Nephron progenitor cell (in vitro differentiated cells): ENCODE measurements at regions not wholly inside any gene's neighbourhood (a gene's known extent, or its start where the extent isn't known, plus 50 kb on each side); places are given as distances from the start of the nearest gene placed in this dataset.
A peak's percentile ranks its signal among the peaks of the same experiment; 100 is the strongest.

Experiments
- DNase-seq: peaks from one replicate; pipeline ENCODE4 v3.0.0; 2021
- H3K27ac Mint-ChIP-seq: 2 replicates; pipeline ENCODE4 v1.8.0; 2021; ENCODE audit warnings: mild to moderate bottlenecking, moderate library complexity, mixed read lengths
- H3K27me3 Mint-ChIP-seq: 2 replicates; pipeline ENCODE4 v1.8.0; 2021; ENCODE audit warnings: mild to moderate bottlenecking, low read depth, mixed read lengths; ENCODE audit not compliant: poor library complexity
- H3K36me3 Mint-ChIP-seq: 2 replicates; pipeline ENCODE4 v1.8.0; 2021; ENCODE audit warnings: low read depth, mixed read lengths
- H3K4me1 Mint-ChIP-seq: 2 replicates; pipeline ENCODE4 v1.8.0; 2021; ENCODE audit warnings: mixed read lengths
- H3K4me3 Mint-ChIP-seq: 2 replicates; pipeline ENCODE4 v1.8.0; 2021; ENCODE audit warnings: mild to moderate bottlenecking, moderate library complexity, mixed read lengths
- H3K9me3 Mint-ChIP-seq: 2 replicates; pipeline ENCODE4 v1.8.0; 2021; ENCODE audit warnings: mild to moderate bottlenecking, moderate library complexity, mixed read lengths
- TF ChIP-seq, protein P1 (sequence below): fragments of 200-600 bp; sonication (generic); IDR thresholded peaks from 2 replicates; pipeline ENCODE4 v1.5.0; 2021; ENCODE audit warnings: antibody characterized with exemption

GRCh38 chr1:164433818-164434170, 125.2 kb upstream of the PBX1 start:
- H3K9me3 Mint-ChIP-seq = no peaks in the 10 kb centered on the region
- TF ChIP-seq, protein P1, sequence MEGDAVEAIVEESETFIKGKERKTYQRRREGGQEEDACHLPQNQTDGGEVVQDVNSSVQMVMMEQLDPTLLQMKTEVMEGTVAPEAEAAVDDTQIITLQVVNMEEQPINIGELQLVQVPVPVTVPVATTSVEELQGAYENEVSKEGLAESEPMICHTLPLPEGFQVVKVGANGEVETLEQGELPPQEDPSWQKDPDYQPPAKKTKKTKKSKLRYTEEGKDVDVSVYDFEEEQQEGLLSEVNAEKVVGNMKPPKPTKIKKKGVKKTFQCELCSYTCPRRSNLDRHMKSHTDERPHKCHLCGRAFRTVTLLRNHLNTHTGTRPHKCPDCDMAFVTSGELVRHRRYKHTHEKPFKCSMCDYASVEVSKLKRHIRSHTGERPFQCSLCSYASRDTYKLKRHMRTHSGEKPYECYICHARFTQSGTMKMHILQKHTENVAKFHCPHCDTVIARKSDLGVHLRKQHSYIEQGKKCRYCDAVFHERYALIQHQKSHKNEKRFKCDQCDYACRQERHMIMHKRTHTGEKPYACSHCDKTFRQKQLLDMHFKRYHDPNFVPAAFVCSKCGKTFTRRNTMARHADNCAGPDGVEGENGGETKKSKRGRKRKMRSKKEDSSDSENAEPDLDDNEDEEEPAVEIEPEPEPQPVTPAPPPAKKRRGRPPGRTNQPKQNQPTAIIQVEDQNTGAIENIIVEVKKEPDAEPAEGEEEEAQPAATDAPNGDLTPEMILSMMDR = no peak
- no peak for DNase-seq
- peaks cover under 1% of the 10 kb centered on the region for H3K27me3 Mint-ChIP-seq
- H3K4me1 Mint-ChIP-seq = no peaks in the 10 kb centered on the region
- no peak overlapping the region for H3K27ac Mint-ChIP-seq
- no peaks in the 10 kb centered on the region for H3K36me3 Mint-ChIP-seq
- no peak overlapping the region for H3K4me3 Mint-ChIP-seq

DNA sequence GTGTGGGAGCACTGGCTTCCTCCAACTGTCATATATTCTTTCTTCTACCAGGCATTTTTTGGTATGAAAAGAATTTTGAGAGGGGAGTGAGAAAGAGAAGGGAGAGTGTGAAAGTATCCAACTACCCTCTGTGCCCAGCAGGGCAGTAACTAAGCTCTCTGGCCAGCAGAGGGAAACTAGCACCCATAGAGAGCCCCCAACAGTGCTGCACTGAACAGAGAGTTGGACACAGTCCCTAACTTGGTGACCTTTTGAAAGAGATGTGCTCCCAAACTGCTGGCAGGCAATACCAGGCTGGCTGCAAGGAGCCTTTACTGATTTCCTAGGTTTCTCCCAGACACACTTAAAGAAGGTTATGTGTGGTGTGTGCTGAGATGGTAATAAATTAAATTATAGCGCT, 118.8 kb upstream of the PBX1 start:
- peak; percentile 16 for DNase-seq
- TF ChIP-seq, protein P1 = no peak
- no peak overlapping the region for H3K4me3 Mint-ChIP-seq

DNA sequence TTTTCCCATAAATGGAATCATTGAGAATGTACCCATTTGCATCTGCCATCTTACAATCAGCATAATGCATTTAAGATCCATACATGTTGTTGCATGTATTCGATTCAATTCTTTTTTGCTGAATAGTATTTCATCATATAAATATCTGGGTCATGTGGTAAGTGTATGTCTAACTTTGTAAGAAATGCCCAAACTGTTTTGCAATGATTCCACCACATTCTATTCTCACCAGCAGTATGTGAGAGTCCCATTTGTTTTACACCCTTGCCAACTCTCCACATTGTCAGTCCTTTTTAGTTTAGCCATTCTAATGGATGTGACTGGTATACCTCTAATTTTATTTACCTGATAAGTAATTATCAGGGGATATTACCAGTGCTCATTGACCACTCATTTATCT, 115.8 kb upstream of the PBX1 start:
- H3K9me3 Mint-ChIP-seq = no peaks in the 10 kb centered on the region
- no peaks in the 10 kb centered on the region for H3K27me3 Mint-ChIP-seq
- no peak for DNase-seq

More for the DNA sequence above, 118.8 kb upstream of the PBX1 start:
- H3K9me3 Mint-ChIP-seq = no peaks in the 10 kb centered on the region
- H3K36me3 Mint-ChIP-seq = no peaks in the 10 kb centered on the region
- peaks cover 10% of the 10 kb centered on the region for H3K4me1 Mint-ChIP-seq
- H3K27ac Mint-ChIP-seq = no peak overlapping the region
- no peaks in the 10 kb centered on the region for H3K27me3 Mint-ChIP-seq

DNA sequence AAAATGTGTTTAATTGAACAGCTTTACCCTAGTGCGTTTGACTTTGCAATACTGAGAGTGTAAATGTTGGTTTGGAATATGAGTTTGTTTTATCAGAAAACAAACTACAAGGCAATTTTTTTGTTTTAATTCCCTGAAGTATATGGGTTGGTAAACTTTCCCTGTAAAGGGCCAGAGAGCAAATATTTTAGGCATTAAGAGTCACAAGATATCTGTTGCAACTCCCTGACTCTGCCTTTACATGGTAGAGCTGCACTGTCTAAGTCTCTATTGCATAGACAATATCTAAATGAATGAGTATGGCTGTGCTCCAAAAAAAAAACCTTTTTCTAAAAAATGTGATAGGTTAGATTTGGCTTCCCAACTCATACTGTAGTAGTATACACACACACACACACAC, 115.1 kb upstream of the PBX1 start:
- TF ChIP-seq, protein P1 = no peak
- Mint-ChIP-seq H3K9me3 (no peaks in the 10 kb centered on the region), H3K4me3 (no peak overlapping the region), H3K4me1 (peaks cover 10% of the 10 kb centered on the region), H3K27me3 (no peaks in the 10 kb centered on the region), H3K36me3 (no peaks in the 10 kb centered on the region), H3K27ac (no peak overlapping the region)
- no peak for DNase-seq

More for the DNA sequence above, 115.8 kb upstream of the PBX1 start:
- no peak overlapping the region for H3K4me3 Mint-ChIP-seq
- TF ChIP-seq, protein P1 = no peak
- no peak overlapping the region for H3K27ac Mint-ChIP-seq
- no peaks in the 10 kb centered on the region for H3K36me3 Mint-ChIP-seq
- H3K4me1 Mint-ChIP-seq = peaks cover 10% of the 10 kb centered on the region

DNA sequence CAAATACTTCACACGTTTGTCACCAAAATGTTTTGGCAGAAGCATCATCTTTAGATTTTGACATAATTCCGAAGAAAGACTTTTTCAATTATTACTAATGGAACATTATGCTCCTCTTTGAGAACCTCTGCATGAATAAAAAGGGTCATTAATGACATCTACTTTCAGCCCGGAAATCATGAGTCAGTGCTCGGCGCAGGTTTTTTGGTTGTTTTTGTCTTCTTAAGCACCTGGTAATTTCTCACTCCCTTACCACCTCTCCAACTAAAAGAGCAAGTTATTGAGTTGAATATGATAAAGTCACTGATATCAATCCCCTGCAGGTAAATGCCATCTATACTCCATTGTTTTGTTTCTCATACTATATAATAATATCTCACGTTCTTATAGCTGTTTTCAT, 113.0 kb upstream of the PBX1 start:
- TF ChIP-seq, protein P1 = no peak
- Mint-ChIP-seq H3K4me1 (no peaks in the 10 kb centered on the region), H3K27ac (no peak overlapping the region), H3K36me3 (no peaks in the 10 kb centered on the region), H3K27me3 (peaks cover 3% of the 10 kb centered on the region), H3K4me3 (no peak overlapping the region), H3K9me3 (no peaks in the 10 kb centered on the region)
- DNase-seq = no peak

- TF ChIP-seq, protein P1 = no peak
- no peak for DNase-seq
- no peak overlapping the region for H3K27ac Mint-ChIP-seq
- no peak overlapping the region for H3K4me3 Mint-ChIP-seq
- peaks cover 15% of the 10 kb centered on the region for H3K4me1 Mint-ChIP-seq
- peaks cover 29% of the 10 kb centered on the region for H3K9me3 Mint-ChIP-seq
- H3K27me3 Mint-ChIP-seq = peaks cover 13% of the 10 kb centered on the region
- peaks cover 5% of the 10 kb centered on the region for H3K36me3 Mint-ChIP-seq
Observed at GRCh38 chr1:164452549-164452948, 106.4 kb upstream of the PBX1 start.
